ENCODE measurements at regions not wholly inside any gene's neighbourhood (a gene's known extent, or its start where the extent isn't known, plus 50 kb on each side); places are given as distances from the start of the nearest gene placed in this dataset.

GRCh38 chr3:115476472-115476871, 146.8 kb upstream of the GAP43 start:
- intact Hi-C loops (cut with DNase I): no loop called here
- H3K36me3 ChIP-seq: no peaks in the 10 kb centered on the region
- no peak overlapping the region for H3K27ac ChIP-seq
- no peak for TF ChIP-seq POLR2A (IDR thresholded peaks at IDR 0.05)
- no peaks in the 10 kb centered on the region for H3K4me1 ChIP-seq
- DNase-seq: no peak
- H3K9me3 ChIP-seq: no peaks in the 10 kb centered on the region
- H3K27me3 ChIP-seq: no peaks in the 10 kb centered on the region
- H3K4me3 ChIP-seq: no peak overlapping the region

DNA sequence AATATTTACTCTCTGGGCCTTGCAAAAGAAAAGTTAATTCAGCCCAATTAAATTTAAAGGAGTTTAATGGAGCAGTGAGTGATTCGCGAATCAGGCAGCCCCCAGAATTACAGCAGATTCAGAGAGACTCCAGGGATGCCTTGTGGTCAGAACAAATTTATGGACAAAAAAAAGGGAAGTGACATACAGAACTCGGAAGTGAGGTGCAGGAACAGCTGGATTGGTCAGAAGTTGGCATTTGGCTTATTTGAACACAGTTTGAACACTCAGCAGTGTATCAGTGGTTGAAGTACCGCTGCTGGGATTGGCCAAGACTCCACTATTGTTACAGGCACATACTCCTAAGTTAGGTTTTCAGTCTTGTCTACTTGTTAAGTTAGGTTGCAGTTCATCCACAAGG, 145.0 kb upstream of the GAP43 start:
- Histone ChIP-seq H3K36me3 (no peaks in the 10 kb centered on the region), H3K4me1 (no peaks in the 10 kb centered on the region), H3K4me3 (no peak overlapping the region), H3K9me3 (no peaks in the 10 kb centered on the region), H3K27me3 (no peaks in the 10 kb centered on the region), H3K27ac (no peak overlapping the region)
- intact Hi-C loops (cut with DNase I): no loop called here
- 76 to 85% methylated on average over 4 of the region's 4 CpGs for WGBS, 2 donors
- DNase-seq: no peak
- TF ChIP-seq POLR2A (IDR thresholded peaks at IDR 0.05) (no peak), CTCF (IDR thresholded peaks at IDR 0.05) (no peak)

- no peaks in the 10 kb centered on the region for H3K4me1 ChIP-seq
- intact Hi-C loops (cut with DNase I): no loop called here
- TF ChIP-seq POLR2A (IDR thresholded peaks at IDR 0.05) (no peak), CTCF (IDR thresholded peaks at IDR 0.05) (no peak)
- H3K27me3 ChIP-seq: no peaks in the 10 kb centered on the region
- WGBS, 2 donors: 35 to 50% methylated on average over 2 of the region's 2 CpGs
- no peak for DNase-seq
- no peaks in the 10 kb centered on the region for H3K9me3 ChIP-seq
- H3K4me3 ChIP-seq: no peak overlapping the region
- no peaks in the 10 kb centered on the region for H3K36me3 ChIP-seq
- no peak overlapping the region for H3K27ac ChIP-seq
These were observed 136.4 kb upstream of the GAP43 start for GRCh38 chr3:115486880-115487279.

GRCh38 chr3:115487968-115488367, 135.3 kb upstream of the GAP43 start:
- no peak overlapping the region for H3K4me3 ChIP-seq
- H3K4me1 ChIP-seq: no peaks in the 10 kb centered on the region
- H3K27ac ChIP-seq: no peak overlapping the region
- TF ChIP-seq POLR2A (IDR thresholded peaks at IDR 0.05): no peak
- TF ChIP-seq CTCF (IDR thresholded peaks at IDR 0.05): no peak
- H3K36me3 ChIP-seq: no peaks in the 10 kb centered on the region
- H3K27me3 ChIP-seq: no peaks in the 10 kb centered on the region
- WGBS, 2 donors: 70 to 100% methylated on average over 1 of the region's 1 CpG
- H3K9me3 ChIP-seq: no peaks in the 10 kb centered on the region
- no peak for DNase-seq
- intact Hi-C loops (cut with DNase I): no loop called here

DNA sequence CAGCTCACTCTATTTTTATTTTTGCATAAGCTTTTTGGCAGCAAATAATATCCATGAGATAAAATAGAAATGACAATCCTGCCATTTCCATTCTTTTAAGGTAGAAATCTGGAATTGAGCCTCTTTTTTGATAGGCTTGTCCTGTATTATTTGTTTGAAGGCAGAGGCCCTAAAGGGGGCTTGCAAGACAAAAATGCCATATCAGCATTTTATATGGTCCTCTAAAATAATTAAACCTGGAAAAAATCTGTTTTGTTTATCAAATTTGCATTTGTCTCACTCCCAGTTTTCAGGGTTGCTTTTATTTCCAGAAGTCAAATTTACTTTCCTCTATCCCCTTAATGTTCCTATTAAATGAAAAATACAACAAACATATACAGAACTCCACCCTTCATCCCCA, 134.9 kb upstream of the GAP43 start:
- H3K4me1 ChIP-seq: no peaks in the 10 kb centered on the region
- no peak overlapping the region for H3K4me3 ChIP-seq
- TF ChIP-seq POLR2A (IDR thresholded peaks at IDR 0.05): no peak
- no peak for TF ChIP-seq CTCF (IDR thresholded peaks at IDR 0.05)
- H3K27me3 ChIP-seq: no peaks in the 10 kb centered on the region
- intact Hi-C loops (cut with DNase I): no loop called here
- H3K9me3 ChIP-seq: no peaks in the 10 kb centered on the region
- no peak overlapping the region for H3K27ac ChIP-seq
- no peak for DNase-seq
- no peaks in the 10 kb centered on the region for H3K36me3 ChIP-seq

- Histone ChIP-seq H3K4me1 (no peaks in the 10 kb centered on the region), H3K9me3 (no peaks in the 10 kb centered on the region), H3K4me3 (no peak overlapping the region), H3K27ac (no peak overlapping the region), H3K36me3 (no peaks in the 10 kb centered on the region), H3K27me3 (no peaks in the 10 kb centered on the region)
- no peak for DNase-seq
- 49 to 70% methylated on average over 2 of the region's 2 CpGs for WGBS, 2 donors
- intact Hi-C loops (cut with DNase I): no loop called here
- no peak for TF ChIP-seq CTCF (IDR thresholded peaks at IDR 0.05)
- no peak for TF ChIP-seq POLR2A (IDR thresholded peaks at IDR 0.05)
These were observed 128.5 kb upstream of the GAP43 start for GRCh38 chr3:115494826-115495225.

All from esophagus squamous epithelium (tissue), 5 donors.